ENCODE measurements at regions not wholly inside any gene's neighbourhood (a gene's known extent, or its start where the extent isn't known, plus 50 kb on each side); places are given as distances from the start of the nearest gene placed in this dataset.

DNA sequence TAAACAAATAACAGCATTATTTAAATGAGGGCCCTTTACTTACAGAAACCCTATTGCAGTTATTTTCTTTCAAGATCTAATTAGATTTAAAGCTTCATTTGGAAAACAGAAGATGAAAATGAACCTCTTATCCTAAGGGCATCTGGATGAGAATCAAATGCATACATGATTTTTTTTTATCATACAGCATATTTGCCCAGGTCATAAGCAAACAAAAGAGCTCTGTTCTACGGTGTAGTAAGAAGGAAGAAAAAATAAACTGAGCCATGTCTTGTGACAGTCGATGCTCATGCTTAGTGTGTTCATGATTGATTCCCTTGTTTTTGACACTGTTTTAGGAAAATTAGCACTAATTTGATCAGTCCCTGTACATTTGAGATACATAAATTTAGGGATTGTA, 202.6 kb upstream of the RNF32 start:
- H3K4me1 ChIP-seq, result no peaks in the 10 kb centered on the region
- in situ Hi-C loops (cut with MboI; ENCODE audit: low sequenced_read_pairs in 4 of 4), result no loop called here
- no peaks in the 10 kb centered on the region for H3K9me3 ChIP-seq
- TF ChIP-seq, protein P1, sequence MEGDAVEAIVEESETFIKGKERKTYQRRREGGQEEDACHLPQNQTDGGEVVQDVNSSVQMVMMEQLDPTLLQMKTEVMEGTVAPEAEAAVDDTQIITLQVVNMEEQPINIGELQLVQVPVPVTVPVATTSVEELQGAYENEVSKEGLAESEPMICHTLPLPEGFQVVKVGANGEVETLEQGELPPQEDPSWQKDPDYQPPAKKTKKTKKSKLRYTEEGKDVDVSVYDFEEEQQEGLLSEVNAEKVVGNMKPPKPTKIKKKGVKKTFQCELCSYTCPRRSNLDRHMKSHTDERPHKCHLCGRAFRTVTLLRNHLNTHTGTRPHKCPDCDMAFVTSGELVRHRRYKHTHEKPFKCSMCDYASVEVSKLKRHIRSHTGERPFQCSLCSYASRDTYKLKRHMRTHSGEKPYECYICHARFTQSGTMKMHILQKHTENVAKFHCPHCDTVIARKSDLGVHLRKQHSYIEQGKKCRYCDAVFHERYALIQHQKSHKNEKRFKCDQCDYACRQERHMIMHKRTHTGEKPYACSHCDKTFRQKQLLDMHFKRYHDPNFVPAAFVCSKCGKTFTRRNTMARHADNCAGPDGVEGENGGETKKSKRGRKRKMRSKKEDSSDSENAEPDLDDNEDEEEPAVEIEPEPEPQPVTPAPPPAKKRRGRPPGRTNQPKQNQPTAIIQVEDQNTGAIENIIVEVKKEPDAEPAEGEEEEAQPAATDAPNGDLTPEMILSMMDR (IDR thresholded peaks at IDR 0.05 in 4 of 5, conservative IDR thresholded peaks at IDR 0.05 in 1 of 5), result no peak
- TF ChIP-seq POLR2A (IDR thresholded peaks at IDR 0.05), result no peak
- no peaks in the 10 kb centered on the region for H3K36me3 ChIP-seq
- no peak overlapping the region for H3K27ac ChIP-seq
- H3K27me3 ChIP-seq, result no peaks in the 10 kb centered on the region
- no peak for ATAC-seq
- DNase-seq, result no peak
- H3K4me3 ChIP-seq, result no peak overlapping the region
- intact Hi-C loops (cut with DNase I; ENCODE audit: low total_unique reads), result no loop called here

DNA sequence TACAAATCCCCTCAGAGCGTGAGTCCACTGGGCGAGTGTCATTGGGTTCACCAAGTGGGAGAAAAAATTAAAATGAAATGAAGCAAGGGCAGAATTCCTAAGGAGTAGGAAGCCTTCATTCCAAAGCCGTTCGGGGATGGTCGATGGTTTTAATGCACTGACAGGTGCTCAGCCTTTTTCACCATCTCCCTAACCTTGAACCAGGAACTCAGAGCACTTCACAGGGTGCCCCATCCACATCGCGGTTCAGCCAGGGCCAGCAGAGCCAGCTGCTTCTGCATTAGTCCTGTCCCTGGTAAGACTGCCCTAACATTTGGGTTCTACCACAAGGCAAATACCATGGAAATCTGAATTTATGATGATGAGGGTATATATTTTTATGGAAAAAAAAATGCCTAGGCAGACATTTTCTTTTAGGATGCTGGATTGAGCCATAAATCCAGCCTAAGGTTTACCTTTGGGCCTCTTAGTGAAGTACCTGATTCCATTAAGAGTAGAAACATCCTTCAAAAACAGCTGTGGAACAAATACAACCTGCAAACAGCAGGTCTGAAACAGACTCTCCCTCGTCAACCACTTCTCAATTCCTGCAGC, 203.5 kb upstream of the RNF32 start:
- H3K27me3 ChIP-seq, result no peaks in the 10 kb centered on the region
- DNase-seq (no peak), ATAC-seq (no peak)
- H3K27ac ChIP-seq, result no peak overlapping the region
- intact Hi-C loops (cut with DNase I; ENCODE audit: low total_unique reads) (no loop called here), in situ Hi-C loops (cut with MboI; ENCODE audit: low sequenced_read_pairs in 4 of 4) (no loop called here)
- H3K36me3 ChIP-seq, result no peaks in the 10 kb centered on the region
- no peak overlapping the region for H3K4me3 ChIP-seq
- no peaks in the 10 kb centered on the region for H3K9me3 ChIP-seq
- H3K4me1 ChIP-seq, result no peaks in the 10 kb centered on the region
- TF ChIP-seq, protein P1 (IDR thresholded peaks at IDR 0.05 in 4 of 5, conservative IDR thresholded peaks at IDR 0.05 in 1 of 5), result no peak
- TF ChIP-seq POLR2A (IDR thresholded peaks at IDR 0.05), result no peak

DNA sequence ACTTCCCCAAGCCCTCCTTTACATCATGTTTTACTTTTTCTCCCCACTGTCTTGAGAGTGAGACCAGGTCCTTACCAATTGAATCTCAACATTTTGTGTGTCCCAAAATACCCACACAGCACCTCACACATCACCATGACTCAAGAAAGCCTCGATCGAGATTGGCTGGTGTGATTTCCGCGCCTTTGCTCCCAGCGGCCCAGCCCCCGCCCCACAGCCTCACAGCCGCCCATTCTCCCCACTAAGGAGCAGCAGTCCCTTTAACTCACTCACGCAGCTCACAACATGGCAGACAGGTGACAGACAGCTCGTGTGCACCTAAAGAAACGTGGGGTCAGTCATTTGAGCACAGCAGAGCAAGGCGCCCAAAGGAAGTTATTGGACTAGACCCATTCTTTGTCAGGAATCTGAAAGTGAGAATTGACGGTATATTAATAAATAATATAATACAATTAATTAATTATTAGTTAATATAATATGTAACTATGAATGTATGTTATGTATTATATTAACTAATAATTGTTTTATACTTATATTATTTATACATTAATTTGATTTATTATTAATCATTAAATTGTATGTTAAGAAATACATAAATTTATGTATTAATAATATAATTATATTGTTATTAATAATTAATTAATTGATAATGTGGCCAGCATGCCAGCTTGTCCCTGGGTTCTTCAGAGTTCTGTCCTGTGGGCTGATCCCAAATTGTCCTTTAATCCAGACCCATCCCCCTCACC, 204.9 kb upstream of the RNF32 start:
- intact Hi-C loops (cut with DNase I; ENCODE audit: low total_unique reads), result no loop called here
- no peak for ATAC-seq

DNA sequence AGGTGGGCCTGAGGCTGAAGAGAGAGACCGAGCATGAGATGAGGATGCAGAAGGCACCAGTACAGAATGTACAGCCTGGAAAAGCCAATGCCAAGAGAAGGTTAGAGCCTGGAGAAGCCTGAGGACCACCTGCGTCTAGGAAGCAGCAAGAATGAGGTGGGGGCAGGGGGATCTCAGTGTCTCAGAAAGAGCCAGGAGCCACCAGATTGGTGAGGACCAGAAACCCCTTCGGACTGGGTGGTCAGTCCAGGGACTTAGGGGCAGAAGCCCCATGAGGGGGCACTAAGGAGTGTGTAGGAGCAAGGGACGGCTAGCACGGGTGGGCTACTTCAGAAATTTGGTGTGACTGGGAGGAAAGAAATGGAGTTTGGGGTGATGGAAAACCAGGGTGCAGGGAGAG, 205.9 kb upstream of the RNF32 start:
- Histone ChIP-seq H3K36me3 (no peaks in the 10 kb centered on the region), H3K27me3 (no peaks in the 10 kb centered on the region), H3K9me3 (no peaks in the 10 kb centered on the region), H3K27ac (no peak overlapping the region), H3K4me1 (no peaks in the 10 kb centered on the region), H3K4me3 (no peak overlapping the region)
- ATAC-seq (no peak), DNase-seq (no peak)
- TF ChIP-seq, protein P1 (IDR thresholded peaks at IDR 0.05 in 4 of 5, conservative IDR thresholded peaks at IDR 0.05 in 1 of 5), result no peak
- no peak for TF ChIP-seq POLR2A (IDR thresholded peaks at IDR 0.05)
- in situ Hi-C loops (cut with MboI; ENCODE audit: low sequenced_read_pairs in 4 of 4), result no loop called here
- intact Hi-C loops (cut with DNase I; ENCODE audit: low total_unique reads), result no loop called here

More for the DNA sequence above, 204.9 kb upstream of the RNF32 start:
- H3K27ac ChIP-seq, result no peak overlapping the region
- in situ Hi-C loops (cut with MboI; ENCODE audit: low sequenced_read_pairs in 4 of 4), result no loop called here
- no peak for DNase-seq
- TF ChIP-seq, protein P1 (IDR thresholded peaks at IDR 0.05 in 4 of 5, conservative IDR thresholded peaks at IDR 0.05 in 1 of 5), result no peak
- TF ChIP-seq POLR2A (IDR thresholded peaks at IDR 0.05), result no peak
- no peak overlapping the region for H3K4me3 ChIP-seq
- H3K9me3 ChIP-seq, result no peaks in the 10 kb centered on the region
- no peaks in the 10 kb centered on the region for H3K36me3 ChIP-seq
- no peaks in the 10 kb centered on the region for H3K27me3 ChIP-seq
- no peaks in the 10 kb centered on the region for H3K4me1 ChIP-seq

Measured in gastrocnemius medialis (tissue), 4 donors.